Vagina (tissue), 2 donors: ENCODE measurements at regions not wholly inside any gene's neighbourhood (a gene's known extent, or its start where the extent isn't known, plus 50 kb on each side); places are given as distances from the start of the nearest gene placed in this dataset.
"Not testable (repeated sequence)": the region's sequence is repeated elsewhere in the genome, so short reads cannot be mapped to it uniquely, and the experiment has no call there.

Source experiments
- POLR2A ChIP-seq, 2 donors: fragments of 450-650 bp; IDR thresholded peaks; one replicate each; pipeline ENCODE4 v1.6.1; 2017; ENCODE audit warnings: antibody characterized with exemption in 2 of 2, mild to moderate bottlenecking in 2 of 2, moderate library complexity in 2 of 2
- POLR2AphosphoS5 ChIP-seq, 2 donors: sonication (generic); formaldehyde crosslinking; IDR thresholded peaks; one replicate each; pipeline ENCODE4 v1.9.0; 2017; ENCODE audit warnings: antibody characterized with exemption in 2 of 2, mild to moderate bottlenecking in 2 of 2, low read depth in 1 of 2; ENCODE audit not compliant: insufficient read depth in 1 of 2
- TF ChIP-seq, protein P1 (sequence below), 3 experiments: fragments of 450-650 bp in 2 of 3; fragments of 200-600 bp in 1 of 3; sonication (generic) in 1 of 3; IDR thresholded peaks; one replicate each; pipeline ENCODE4 v1.5.1; 2017 to 2019; ENCODE audit warnings: antibody characterized with exemption in 3 of 3, mild to moderate bottlenecking in 2 of 3, moderate library complexity in 2 of 3

DNA sequence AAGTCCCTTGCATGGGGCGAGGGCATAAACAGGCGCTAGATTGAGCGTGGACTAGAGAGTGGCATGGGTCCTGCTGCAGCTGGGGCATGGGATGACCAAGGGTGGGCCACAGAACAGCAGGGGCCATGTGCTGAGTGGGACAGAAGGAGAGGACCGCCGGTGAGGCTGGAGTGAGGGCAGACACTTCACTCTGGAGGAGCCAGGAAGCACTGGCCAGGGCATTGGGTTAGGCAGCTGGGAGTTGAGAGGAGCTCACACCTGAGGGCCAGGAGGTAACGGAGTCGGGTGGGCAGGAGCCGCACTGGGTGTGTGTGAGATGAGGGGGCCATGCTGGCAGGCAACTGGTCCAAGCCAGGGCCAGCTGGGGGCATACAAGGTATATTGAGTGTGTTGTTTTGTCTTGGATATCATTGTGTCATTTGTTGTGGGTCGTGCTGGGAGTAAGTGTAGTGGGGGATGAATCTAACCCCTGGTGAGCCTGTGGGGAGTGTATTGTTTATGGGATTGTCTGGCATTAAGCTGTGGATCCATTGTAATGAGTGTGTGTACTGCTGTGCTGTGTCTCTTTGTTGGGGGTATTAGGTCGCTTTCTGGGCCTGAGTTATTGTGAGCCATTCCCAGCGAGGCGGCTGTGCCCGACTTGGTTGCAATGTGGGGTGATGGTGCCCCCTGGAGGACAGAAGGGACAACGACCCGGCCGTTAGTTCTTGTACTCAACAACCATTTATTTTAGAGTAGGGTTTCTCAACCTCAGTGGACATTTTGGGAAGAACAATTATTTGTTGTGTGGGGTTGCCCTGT is 256.5 kb upstream of the TP53TG3 start:
- TF ChIP-seq POLR2A (IDR thresholded peaks at IDR 0.05); POLR2AphosphoS5 (IDR thresholded peaks at IDR 0.05; ENCODE audit: insufficient read depth in 1 of 2, low read depth in 1 of 2): not testable (repeated sequence)
- TF ChIP-seq, protein P1, sequence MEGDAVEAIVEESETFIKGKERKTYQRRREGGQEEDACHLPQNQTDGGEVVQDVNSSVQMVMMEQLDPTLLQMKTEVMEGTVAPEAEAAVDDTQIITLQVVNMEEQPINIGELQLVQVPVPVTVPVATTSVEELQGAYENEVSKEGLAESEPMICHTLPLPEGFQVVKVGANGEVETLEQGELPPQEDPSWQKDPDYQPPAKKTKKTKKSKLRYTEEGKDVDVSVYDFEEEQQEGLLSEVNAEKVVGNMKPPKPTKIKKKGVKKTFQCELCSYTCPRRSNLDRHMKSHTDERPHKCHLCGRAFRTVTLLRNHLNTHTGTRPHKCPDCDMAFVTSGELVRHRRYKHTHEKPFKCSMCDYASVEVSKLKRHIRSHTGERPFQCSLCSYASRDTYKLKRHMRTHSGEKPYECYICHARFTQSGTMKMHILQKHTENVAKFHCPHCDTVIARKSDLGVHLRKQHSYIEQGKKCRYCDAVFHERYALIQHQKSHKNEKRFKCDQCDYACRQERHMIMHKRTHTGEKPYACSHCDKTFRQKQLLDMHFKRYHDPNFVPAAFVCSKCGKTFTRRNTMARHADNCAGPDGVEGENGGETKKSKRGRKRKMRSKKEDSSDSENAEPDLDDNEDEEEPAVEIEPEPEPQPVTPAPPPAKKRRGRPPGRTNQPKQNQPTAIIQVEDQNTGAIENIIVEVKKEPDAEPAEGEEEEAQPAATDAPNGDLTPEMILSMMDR (IDR thresholded peaks at IDR 0.05), result not testable (repeated sequence)
